NCI-H2171 (cell line): ENCODE measurements at regions not wholly inside any gene's neighbourhood (a gene's known extent, or its start where the extent isn't known, plus 50 kb on each side); places are given as distances from the start of the nearest gene placed in this dataset.

Experiments used
- DNase-seq: peaks from one replicate; lab custom pipeline; 2025; lab: John Stamatoyannopoulos, UW

- peak; percentile 40 for DNase-seq
These were observed 334.5 kb downstream of the NUF2 start for GRCh38 chr1:163656095-163656759.

- no peak for DNase-seq
These were observed 336.0 kb downstream of the NUF2 start for GRCh38 chr1:163657719-163658118.

GRCh38 chr1:163661391-163661790, 339.6 kb downstream of the NUF2 start:
- peak; percentile 12 for DNase-seq

GRCh38 chr1:163664671-163665335, 343.0 kb downstream of the NUF2 start:
- DNase-seq = no peak

- no peak for DNase-seq
These were observed 346.7 kb downstream of the NUF2 start for GRCh38 chr1:163668472-163668871.

GRCh38 chr1:163670989-163671757, 349.4 kb downstream of the NUF2 start:
- DNase-seq = no peak

- no peak for DNase-seq
These were observed 351.4 kb downstream of the NUF2 start for GRCh38 chr1:163672976-163673758.

GRCh38 chr1:163673759-163674151, 352.0 kb downstream of the NUF2 start:
- no peak for DNase-seq

- DNase-seq = no peak
These were observed 352.5 kb downstream of the NUF2 start for GRCh38 chr1:163674236-163674635.

GRCh38 chr1:163684785-163685184, 363.0 kb downstream of the NUF2 start:
- DNase-seq = no peak

- DNase-seq = no peak
These were observed 370.5 kb downstream of the NUF2 start for GRCh38 chr1:163692266-163692665.

GRCh38 chr1:163697137-163697536, 375.4 kb downstream of the NUF2 start:
- DNase-seq = no peak

GRCh38 chr1:163701783-163702374, 380.1 kb downstream of the NUF2 start:
- no peak for DNase-seq

- DNase-seq = no peak
These were observed 382.0 kb downstream of the NUF2 start for GRCh38 chr1:163703794-163704193.

GRCh38 chr1:163706915-163707314, 385.2 kb downstream of the NUF2 start:
- DNase-seq = no peak

- DNase-seq = no peak
These were observed 387.9 kb downstream of the NUF2 start for GRCh38 chr1:163709636-163710035.

- DNase-seq = no peak
These were observed 390.6 kb downstream of the NUF2 start for GRCh38 chr1:163712321-163712720.

- DNase-seq = no peak
These were observed 398.5 kb downstream of the NUF2 start for GRCh38 chr1:163720294-163720693.

GRCh38 chr1:163725551-163725950, 403.8 kb downstream of the NUF2 start:
- no peak for DNase-seq

GRCh38 chr1:163730411-163730821, 408.7 kb downstream of the NUF2 start:
- DNase-seq = no peak

GRCh38 chr1:163737261-163737660, 415.5 kb downstream of the NUF2 start:
- no peak for DNase-seq
